ENCODE measurements at regions not wholly inside any gene's neighbourhood (a gene's known extent, or its start where the extent isn't known, plus 50 kb on each side); places are given as distances from the start of the nearest gene placed in this dataset.

DNA sequence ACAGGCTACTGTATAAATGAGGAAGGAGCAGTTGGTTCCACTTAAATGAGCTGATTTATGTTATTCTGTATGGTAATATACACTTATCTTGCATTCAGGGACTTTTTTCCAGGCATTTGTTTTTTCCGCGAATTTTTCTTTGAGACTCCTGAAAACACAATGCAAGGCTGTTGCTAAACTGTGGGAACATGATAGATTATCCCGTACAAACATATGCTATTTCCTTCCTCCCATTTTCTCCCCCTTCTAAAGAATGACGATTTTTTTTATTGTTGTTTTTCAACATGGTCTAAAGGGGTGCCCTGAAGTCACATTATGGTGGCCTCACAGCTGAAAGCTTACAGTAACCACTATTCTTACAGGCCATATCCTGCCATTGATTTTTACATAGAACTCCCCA lies 523.9 kb upstream of the NRP1 start:
- TF ChIP-seq, protein P1, sequence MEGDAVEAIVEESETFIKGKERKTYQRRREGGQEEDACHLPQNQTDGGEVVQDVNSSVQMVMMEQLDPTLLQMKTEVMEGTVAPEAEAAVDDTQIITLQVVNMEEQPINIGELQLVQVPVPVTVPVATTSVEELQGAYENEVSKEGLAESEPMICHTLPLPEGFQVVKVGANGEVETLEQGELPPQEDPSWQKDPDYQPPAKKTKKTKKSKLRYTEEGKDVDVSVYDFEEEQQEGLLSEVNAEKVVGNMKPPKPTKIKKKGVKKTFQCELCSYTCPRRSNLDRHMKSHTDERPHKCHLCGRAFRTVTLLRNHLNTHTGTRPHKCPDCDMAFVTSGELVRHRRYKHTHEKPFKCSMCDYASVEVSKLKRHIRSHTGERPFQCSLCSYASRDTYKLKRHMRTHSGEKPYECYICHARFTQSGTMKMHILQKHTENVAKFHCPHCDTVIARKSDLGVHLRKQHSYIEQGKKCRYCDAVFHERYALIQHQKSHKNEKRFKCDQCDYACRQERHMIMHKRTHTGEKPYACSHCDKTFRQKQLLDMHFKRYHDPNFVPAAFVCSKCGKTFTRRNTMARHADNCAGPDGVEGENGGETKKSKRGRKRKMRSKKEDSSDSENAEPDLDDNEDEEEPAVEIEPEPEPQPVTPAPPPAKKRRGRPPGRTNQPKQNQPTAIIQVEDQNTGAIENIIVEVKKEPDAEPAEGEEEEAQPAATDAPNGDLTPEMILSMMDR (IDR thresholded peaks at IDR 0.05): no peak
- no peak for TF ChIP-seq EZH2 (IDR thresholded peaks at IDR 0.05; ENCODE audit: borderline replicate concordance, insufficient read depth, low read depth, low read length, poor library complexity, severe bottlenecking)

Measured in B cell (primary cell).